Lung (tissue), 11 donors: ENCODE measurements at regions not wholly inside any gene's neighbourhood (a gene's known extent, or its start where the extent isn't known, plus 50 kb on each side); places are given as distances from the start of the nearest gene placed in this dataset.

Experiments used
- ATAC-seq: fragments of 200-7000 bp; cut with Tn5 transposase; one replicate; pipeline ENCODE4 v1.9.1; 2020; ENCODE audit warnings: moderate number of reproducible peaks; ENCODE audit not compliant: insufficient read depth, low FRiP score
- DNase-seq, 3 donors: peaks; one replicate each; pipeline ENCODE4 v3.0.0-alpha.2; 2013 to 2017
- H3K27ac ChIP-seq, 2 donors: one replicate each; pipeline ENCODE4 v1.5.1; 2013; ENCODE audit warnings: mild to moderate bottlenecking in 2 of 2, moderate library complexity in 2 of 2, control low read depth in 1 of 2, inconsistent platforms in 1 of 2, low read depth in 1 of 2, low read length in 1 of 2
- H3K27me3 ChIP-seq, 3 donors: one replicate each; pipeline ENCODE4 v1.5.1; 2013; ENCODE audit warnings: low read length in 2 of 3; ENCODE audit not compliant: control insufficient read depth in 3 of 3, insufficient read depth in 3 of 3
- H3K36me3 ChIP-seq, 4 donors: one replicate each; pipeline ENCODE4 v1.5.1; 2013; ENCODE audit warnings: low read length in 4 of 4, mild to moderate bottlenecking in 1 of 4, moderate library complexity in 1 of 4; ENCODE audit not compliant: control insufficient read depth in 4 of 4, insufficient read depth in 4 of 4
- H3K4me1 ChIP-seq, 5 donors: one replicate each; pipeline ENCODE4 v1.5.1; 2013; ENCODE audit warnings: low read length in 5 of 5, mild to moderate bottlenecking in 2 of 5, moderate library complexity in 1 of 5; ENCODE audit not compliant: control insufficient read depth in 5 of 5, insufficient read depth in 5 of 5
- H3K4me3 ChIP-seq: one replicate; pipeline ENCODE4 v1.5.1; 2013; ENCODE audit warnings: mild to moderate bottlenecking, control low read depth, moderate library complexity
- H3K9ac ChIP-seq, 2 donors: one replicate each; pipeline ENCODE4 v1.5.1; 2013; ENCODE audit warnings: low read length in 2 of 2, control low read depth in 1 of 2; ENCODE audit not compliant: insufficient read depth in 1 of 2
- H3K9me3 ChIP-seq, 4 donors: one replicate each; pipeline ENCODE4 v1.5.1; 2013; ENCODE audit warnings: low read length in 3 of 4, mild to moderate bottlenecking in 1 of 4, moderate library complexity in 1 of 4; ENCODE audit not compliant: control insufficient read depth in 4 of 4, insufficient read depth in 3 of 4
- CTCF ChIP-seq: IDR thresholded peaks from 2 replicates; pipeline ENCODE4 v1.5.1; 2012; ENCODE audit warnings: mild to moderate bottlenecking; ENCODE audit errors: control extremely low read depth, extremely low read depth
- WGBS, 2 donors: extraction: QIAGEN DNeasy Blood & Tissue Kit; methylation state at CpG; one replicate each; pipeline ENCODE4 v1.1.7; 2013; 5-methylcytosine and 5-hydroxymethylcytosine counted together
- donor health status: control.
- donor health status: control.
- donor health status: Bipolar disorder and iron deficiency.
- donor health status: healthy.
- donor health status: DM: yes; HTN: yes; CAD: no.

GRCh38 chr9:749716-750115, 91.8 kb upstream of the DMRT1 start:
- peaks cover 0 to 12% (median 4%) of the 10 kb centered on the region in 4 donors for H3K36me3 ChIP-seq
- peaks cover 0 to 5% (median 0%) of the 10 kb centered on the region in 5 donors for H3K4me1 ChIP-seq
- no peak overlapping the region for H3K4me3 ChIP-seq
- H3K9me3 ChIP-seq: peaks cover 0 to 2% (median 0%) of the 10 kb centered on the region in 4 donors
- DNase-seq (no peak), ATAC-seq (no peak)
- TF ChIP-seq CTCF: no peak
- WGBS, 2 donors: 25 to 55% methylated on average over 5 of the region's 5 CpGs
- H3K27me3 ChIP-seq: no peaks in the 10 kb centered on the region
- no peak overlapping the region for H3K27ac ChIP-seq
- no peak overlapping the region for H3K9ac ChIP-seq

GRCh38 chr9:750249-750967, 91.1 kb upstream of the DMRT1 start:
- Histone ChIP-seq H3K9me3 (peaks cover 0 to 2% (median 0%) of the 10 kb centered on the region in 4 donors), H3K9ac (no peak overlapping the region), H3K4me1 (peaks cover 0 to 5% (median 0%) of the 10 kb centered on the region in 5 donors), H3K27ac (peak overlapping the region in 1 of 2 donors; percentile 68), H3K27me3 (no peaks in the 10 kb centered on the region), H3K36me3 (peaks cover 0 to 12% (median 1%) of the 10 kb centered on the region in 4 donors), H3K4me3 (no peak overlapping the region)
- DNase-seq (no peak), ATAC-seq (no peak)
- 39 to 63% methylated on average over 7 of the region's 7 CpGs for WGBS, 2 donors
- no peak for TF ChIP-seq CTCF

- peak overlapping the region; percentile 39 to 68 for H3K27ac ChIP-seq
- peaks cover 0 to 8% (median 0%) of the 10 kb centered on the region in 4 donors for H3K36me3 ChIP-seq
- no peak overlapping the region for H3K4me3 ChIP-seq
- 62 to 65% methylated on average over 14 of the region's 14 CpGs for WGBS, 2 donors
- H3K9me3 ChIP-seq: peaks cover 0 to 2% (median 0%) of the 10 kb centered on the region in 4 donors
- no peak for TF ChIP-seq CTCF
- no peak for DNase-seq
- peaks cover 0 to 3% (median 0%) of the 10 kb centered on the region in 3 donors for H3K27me3 ChIP-seq
- H3K9ac ChIP-seq: no peak overlapping the region
- H3K4me1 ChIP-seq: peaks cover 0 to 8% (median 0%) of the 10 kb centered on the region in 5 donors
- ATAC-seq: peak; percentile 60
Measured at GRCh38 chr9:751137-752051, 90.1 kb upstream of the DMRT1 start.
